Fibroblast of skin of abdomen (primary cell): ENCODE measurements at regions not wholly inside any gene's neighbourhood (a gene's known extent, or its start where the extent isn't known, plus 50 kb on each side); places are given as distances from the start of the nearest gene placed in this dataset.

Experiments
- DNase-seq: peaks from one replicate; pipeline ENCODE4 v3.0.0-alpha.2; 2013

GRCh38 chr12:93106910-93107309, 177.8 kb upstream of the EEA1 start:
- no peak for DNase-seq

DNA sequence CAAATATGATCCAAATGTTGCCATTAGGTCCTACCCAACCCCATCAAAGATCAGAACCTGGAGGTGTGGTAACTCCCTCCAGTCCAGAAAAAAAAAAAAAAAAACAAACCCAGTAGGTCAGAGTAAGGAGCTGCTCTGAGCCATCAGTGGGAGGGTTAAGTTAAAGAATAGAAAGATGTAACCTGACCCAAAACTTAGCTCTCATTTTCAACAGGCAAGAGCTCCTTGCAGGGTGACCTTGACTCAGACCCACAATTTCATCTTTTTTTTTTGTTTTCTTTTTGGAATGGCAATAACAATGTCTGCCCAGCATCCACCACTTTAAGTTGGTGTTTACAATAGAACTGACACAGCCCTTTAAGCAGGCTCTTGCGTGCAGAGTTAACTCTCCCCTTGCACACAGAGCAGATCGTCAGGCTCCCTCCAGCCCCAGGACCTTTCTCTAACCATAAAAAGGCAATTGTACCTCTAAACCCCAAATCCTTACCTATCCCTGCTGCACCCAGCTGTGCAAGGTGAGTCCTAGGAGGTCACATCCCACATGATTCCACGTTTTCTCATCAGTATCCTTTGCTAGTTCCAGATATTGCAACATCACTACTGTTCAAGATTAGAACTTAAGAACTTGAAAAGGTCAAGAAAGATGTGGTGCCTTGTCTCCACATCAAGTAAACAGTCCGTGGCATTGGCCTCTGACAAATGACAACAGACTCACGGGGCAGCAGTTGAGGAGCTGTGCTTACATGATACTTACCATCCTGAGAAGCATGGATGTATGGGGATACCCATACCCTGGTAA, 178.6 kb upstream of the EEA1 start:
- no peak for DNase-seq

DNA sequence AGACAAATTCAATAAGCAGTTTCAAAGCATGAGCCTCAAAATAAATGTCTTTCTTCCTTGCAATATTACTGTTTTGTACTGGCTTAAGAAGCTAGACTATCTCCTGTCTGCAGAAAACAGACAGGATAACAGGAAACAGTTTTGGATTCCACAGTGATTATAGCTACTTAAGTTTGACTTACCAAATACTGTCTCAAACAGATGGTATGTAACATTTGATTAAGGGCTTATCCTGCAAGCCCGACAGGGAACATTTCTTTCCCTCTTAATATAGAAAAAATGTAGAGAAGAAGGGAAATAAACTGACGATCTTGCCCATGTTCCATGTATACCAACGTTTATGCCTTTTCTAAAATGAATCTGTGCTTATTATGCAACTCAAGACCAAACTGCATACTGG, 179.9 kb upstream of the EEA1 start:
- DNase-seq, result peak; percentile 84

GRCh38 chr12:93109551-93110203, 180.6 kb upstream of the EEA1 start:
- peak; percentile 51 for DNase-seq

- no peak for DNase-seq
Measured at GRCh38 chr12:93111773-93112172, 182.7 kb upstream of the EEA1 start.

GRCh38 chr12:93113317-93114006, 184.4 kb upstream of the EEA1 start:
- no peak for DNase-seq

DNA sequence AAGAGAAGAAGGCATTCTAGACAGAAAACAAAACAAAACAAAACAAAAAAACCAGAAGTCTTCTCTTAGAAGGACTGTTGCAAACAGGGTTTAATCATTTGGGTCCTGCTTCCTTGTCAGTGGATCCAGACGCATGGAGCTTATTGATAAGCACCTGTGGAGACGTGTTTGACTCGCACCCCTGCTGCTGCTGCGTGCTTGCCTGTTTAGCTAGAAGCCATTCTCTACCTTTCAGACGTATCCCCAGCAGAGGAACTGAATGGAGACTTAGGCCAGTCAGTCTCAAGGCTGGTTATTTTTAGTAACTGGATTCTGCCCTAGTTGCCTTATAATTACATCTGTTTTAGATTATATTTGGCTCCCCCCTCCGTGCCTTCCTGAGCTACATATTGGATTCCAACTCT, 186.1 kb upstream of the EEA1 start:
- DNase-seq, result peak; percentile 73

DNA sequence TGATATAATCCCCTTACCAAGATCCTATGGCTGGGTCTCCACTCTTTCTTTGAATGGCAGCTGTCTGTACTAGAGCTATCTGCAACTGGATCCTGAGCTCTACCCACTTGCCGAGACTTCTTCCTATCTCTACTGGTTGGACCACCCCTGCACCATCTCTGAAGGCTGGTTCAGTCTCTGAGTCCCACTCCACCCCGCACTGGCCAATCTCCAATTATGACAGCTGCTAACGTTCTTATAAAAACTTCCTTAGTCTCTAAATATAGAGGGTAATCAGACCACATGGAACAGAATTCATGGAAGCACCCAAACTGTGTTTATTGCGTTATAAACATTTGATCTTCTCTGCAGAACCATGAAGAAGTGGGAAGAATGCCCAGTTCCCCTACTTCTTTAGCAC, 186.6 kb upstream of the EEA1 start:
- DNase-seq, result peak; percentile 54

DNA sequence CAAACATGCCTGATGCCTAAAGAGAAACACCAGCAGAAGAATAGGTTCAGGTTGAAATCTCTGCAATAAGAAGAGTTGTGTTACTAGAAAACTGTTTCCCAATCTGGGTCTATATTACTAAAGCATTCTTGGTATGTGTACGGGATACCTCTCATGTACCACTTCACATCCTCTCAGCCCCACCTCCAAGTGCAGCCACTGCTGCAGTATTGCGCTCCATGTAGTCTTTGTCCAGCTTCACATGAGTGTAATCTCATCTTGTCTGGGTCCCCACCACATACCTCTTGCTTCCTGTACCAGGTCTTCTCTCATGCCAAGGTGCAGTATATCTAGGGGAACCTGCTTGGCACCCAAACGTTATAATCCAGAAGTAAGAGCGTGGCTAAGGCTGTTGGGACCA, 187.5 kb upstream of the EEA1 start:
- no peak for DNase-seq

DNA sequence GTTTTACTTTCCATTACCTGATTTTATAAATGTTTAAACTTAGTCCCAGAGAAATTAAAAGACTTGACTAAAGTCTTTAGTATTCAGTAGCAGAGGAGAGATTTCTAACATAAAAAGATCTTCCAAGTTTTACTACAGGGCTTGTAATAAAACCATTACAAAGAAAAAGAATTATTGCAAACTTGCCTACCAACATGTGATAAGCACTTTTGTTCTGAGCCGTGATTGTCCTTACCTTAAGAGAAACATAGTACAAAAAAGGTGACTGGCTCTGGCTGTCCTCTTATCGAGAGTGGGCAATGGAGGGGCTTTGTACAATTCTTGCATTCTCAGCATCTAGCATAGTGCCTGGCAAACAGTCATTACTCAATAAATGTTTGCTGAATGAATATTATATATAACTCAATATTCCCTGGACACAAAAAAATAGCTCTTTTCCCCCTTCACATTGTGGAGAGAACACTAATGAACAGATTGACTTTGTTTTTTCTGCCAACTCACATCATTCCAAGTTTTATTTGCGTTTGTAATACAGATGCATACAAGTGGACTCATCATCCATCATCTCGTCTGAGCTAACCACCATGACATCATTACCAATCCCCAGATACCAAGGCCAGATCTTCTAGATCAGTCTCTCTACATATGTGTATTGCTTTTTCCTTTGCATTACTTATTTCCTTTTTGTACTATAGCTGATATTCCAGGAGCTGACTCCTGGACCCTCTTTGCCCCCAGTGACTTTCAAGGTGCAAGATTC, 192.8 kb upstream of the EEA1 start:
- DNase-seq, result peak; percentile 90

DNA sequence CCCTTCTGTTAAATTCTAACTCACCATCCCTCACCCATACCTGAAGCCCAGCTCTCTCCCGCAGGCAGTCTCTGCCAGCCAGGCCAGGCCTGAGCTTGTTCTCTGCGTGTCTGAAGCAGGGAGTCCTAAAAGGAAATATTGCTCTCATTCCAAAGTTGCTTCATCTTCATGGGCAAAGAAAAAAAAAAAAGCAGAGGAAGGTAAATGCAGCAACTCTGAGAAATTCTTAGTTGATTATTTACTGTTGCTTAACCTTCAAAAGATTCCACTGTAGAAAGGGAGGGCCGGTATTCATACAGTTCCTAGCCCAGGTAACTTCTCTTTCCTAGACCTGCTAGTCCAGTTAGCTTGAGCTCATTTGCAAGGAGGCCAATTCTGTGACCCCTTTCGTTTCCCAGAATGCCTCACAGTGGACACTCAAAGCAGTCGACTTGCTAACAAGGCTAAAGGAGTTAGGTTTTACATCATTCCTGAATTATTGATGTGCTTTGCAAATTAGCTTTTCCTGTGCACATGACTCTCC, 193.5 kb upstream of the EEA1 start:
- no peak for DNase-seq

DNA sequence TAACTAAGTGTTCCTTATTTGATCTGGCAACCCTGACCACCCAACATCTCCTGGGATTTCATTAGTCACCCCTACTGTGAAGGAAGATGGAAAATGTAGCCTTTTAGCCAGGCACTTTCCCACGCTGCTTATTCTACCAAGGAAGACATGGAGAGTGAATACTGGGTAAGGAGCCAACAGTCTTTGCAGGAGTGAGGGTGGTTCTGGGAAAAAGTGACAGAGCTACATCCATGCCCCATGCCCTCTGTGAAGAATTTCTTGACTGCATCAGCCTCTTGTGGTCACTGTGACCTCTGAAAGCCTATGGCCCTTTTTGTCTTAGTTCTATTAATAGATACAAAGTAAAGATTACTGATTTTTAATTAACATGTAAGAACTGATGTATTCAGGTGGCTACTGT, 196.0 kb upstream of the EEA1 start:
- DNase-seq, result no peak

GRCh38 chr12:93126069-93126474, 197.0 kb upstream of the EEA1 start:
- DNase-seq, result no peak

DNA sequence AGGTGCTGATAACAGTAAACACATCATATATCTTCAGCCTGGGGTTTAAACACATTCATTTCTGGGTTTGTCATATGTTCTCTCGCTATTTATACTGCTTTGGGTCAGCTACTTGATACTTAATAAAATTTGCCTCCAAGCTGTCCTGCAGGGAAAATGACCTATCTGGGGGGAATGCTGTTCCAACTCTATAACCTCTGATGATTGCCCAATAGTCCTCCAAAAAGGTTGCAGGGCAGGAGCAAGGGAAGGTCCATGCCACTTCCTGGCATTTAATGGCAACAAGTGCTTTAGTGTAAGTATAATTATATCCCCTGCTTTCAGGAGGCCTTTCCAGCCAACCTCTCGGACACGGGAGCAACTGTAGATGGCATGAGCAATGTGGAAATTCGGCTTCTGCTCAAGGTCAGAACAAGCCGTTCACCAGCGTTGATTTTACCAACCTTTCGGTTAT, 198.0 kb upstream of the EEA1 start:
- no peak for DNase-seq

GRCh38 chr12:93127582-93128331, 198.7 kb upstream of the EEA1 start:
- peak; percentile 92 for DNase-seq

GRCh38 chr12:93128332-93128707, 199.2 kb upstream of the EEA1 start:
- DNase-seq, result no peak

DNA sequence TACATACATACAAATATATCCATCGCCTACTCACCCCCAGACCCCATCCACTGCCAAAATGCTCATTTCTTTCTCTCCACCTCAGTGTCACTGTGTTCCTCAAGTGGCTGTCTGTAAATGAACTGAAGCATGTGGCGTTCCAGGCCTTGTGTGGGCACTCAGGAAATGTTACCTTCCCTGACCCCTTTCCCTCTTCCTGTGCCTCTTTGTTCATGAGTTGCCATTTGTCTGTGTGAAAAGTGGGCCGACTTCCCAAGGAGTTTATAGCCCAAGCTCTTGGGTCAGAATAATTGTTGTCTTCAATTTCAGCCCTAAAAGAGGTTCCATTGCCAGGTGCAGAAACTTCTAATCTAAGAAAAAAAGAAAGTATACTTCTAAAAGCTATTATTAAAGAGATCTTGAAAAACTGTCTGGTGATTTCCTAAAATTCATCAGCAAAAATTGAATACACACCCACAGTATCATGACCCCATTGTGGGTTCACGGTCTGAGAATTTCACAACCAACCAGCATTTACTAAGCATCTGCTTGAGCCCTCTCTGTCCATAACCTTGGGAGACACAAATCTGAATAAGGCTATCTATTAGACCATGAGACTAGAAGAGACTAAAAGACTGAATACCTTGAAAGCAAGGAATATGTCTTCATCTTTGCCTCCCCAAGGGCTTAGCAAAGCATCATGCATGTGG, 201.4 kb upstream of the EEA1 start:
- DNase-seq, result no peak

DNA sequence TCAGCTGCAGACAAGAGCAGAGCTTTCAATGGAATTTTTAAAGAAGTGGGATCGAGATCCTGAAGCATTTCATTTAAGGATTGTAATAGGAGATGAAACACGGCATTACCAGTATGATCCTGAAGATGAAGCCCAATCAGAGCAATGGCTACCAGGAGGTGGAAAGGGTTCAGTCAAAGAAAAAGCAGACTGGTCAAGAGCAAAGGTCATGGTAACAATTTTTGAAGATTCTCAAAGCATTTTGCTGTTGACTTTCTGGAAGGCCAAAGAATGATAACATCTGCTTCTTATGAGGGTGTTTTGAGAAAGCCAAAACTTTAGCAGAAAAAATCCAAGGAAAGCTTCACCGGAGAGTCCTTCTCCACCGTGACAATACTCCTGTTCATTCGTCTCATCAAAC, 204.3 kb upstream of the EEA1 start:
- DNase-seq, result no peak

- DNase-seq, result no peak
Measured at GRCh38 chr12:93134175-93134890, 205.2 kb upstream of the EEA1 start.

GRCh38 chr12:93134893-93135285, 205.8 kb upstream of the EEA1 start:
- DNase-seq, result no peak
